HG03060 (cell line): ENCODE measurements at regions not wholly inside any gene's neighbourhood (a gene's known extent, or its start where the extent isn't known, plus 50 kb on each side); places are given as distances from the start of the nearest gene placed in this dataset.
"Not testable (repeated sequence)": the region's sequence is repeated elsewhere in the genome, so short reads cannot be mapped to it uniquely, and the experiment has no call there.

Experiments
- ATAC-seq: cut with Tn5 transposase; IDR thresholded peaks from one replicate; pipeline ENCODE4 v1.9.1; 2021; ENCODE audit warnings: low read depth, moderate number of reproducible peaks; ENCODE audit not compliant: unreplicated experiment

GRCh38 chrX:121832446-121832845 lies 785.0 kb downstream of the GLUD2 start:
- no peak for ATAC-seq

GRCh38 chrX:121836000-121836399 lies 788.6 kb downstream of the GLUD2 start:
- no peak for ATAC-seq

GRCh38 chrX:121851033-121851432 lies 803.6 kb downstream of the GLUD2 start:
- ATAC-seq, result no peak

GRCh38 chrX:121853762-121854613 lies 806.6 kb downstream of the GLUD2 start:
- no peak for ATAC-seq

GRCh38 chrX:121854614-121854911 lies 807.2 kb downstream of the GLUD2 start:
- no peak for ATAC-seq

- ATAC-seq, result no peak
These were observed 811.6 kb downstream of the GLUD2 start for GRCh38 chrX:121858867-121859647.

GRCh38 chrX:121863976-121864375 lies 816.6 kb downstream of the GLUD2 start:
- ATAC-seq, result no peak

- ATAC-seq, result no peak
These were observed 817.2 kb downstream of the GLUD2 start for GRCh38 chrX:121864561-121864960.

GRCh38 chrX:121869876-121870477 lies 822.6 kb downstream of the GLUD2 start:
- no peak for ATAC-seq

GRCh38 chrX:121871122-121871521 lies 823.7 kb downstream of the GLUD2 start:
- no peak for ATAC-seq

- ATAC-seq, result no peak
These were observed 828.9 kb downstream of the GLUD2 start for GRCh38 chrX:121876305-121876704.

GRCh38 chrX:121877337-121877736 lies 829.9 kb downstream of the GLUD2 start:
- not testable (repeated sequence) for ATAC-seq

GRCh38 chrX:121886557-121886956 lies 839.1 kb downstream of the GLUD2 start:
- ATAC-seq, result no peak

- no peak for ATAC-seq
These were observed 847.3 kb downstream of the GLUD2 start for GRCh38 chrX:121894756-121895155.

- ATAC-seq, result no peak
These were observed 855.1 kb downstream of the GLUD2 start for GRCh38 chrX:121902463-121902862.

- ATAC-seq, result no peak
These were observed 856.6 kb downstream of the GLUD2 start for GRCh38 chrX:121903961-121904360.

- ATAC-seq, result no peak
These were observed 873.8 kb downstream of the GLUD2 start for GRCh38 chrX:121921258-121921657.

GRCh38 chrX:121931567-121931966 lies 884.2 kb downstream of the GLUD2 start:
- ATAC-seq, result no peak

GRCh38 chrX:121932688-121933087 lies 885.3 kb downstream of the GLUD2 start:
- no peak for ATAC-seq

GRCh38 chrX:121949041-121949760 lies 901.8 kb downstream of the GLUD2 start:
- no peak for ATAC-seq

- no peak for ATAC-seq
These were observed 911.5 kb downstream of the GLUD2 start for GRCh38 chrX:121958886-121959285.
